ENCODE measurements at regions not wholly inside any gene's neighbourhood (a gene's known extent, or its start where the extent isn't known, plus 50 kb on each side); places are given as distances from the start of the nearest gene placed in this dataset.

DNA sequence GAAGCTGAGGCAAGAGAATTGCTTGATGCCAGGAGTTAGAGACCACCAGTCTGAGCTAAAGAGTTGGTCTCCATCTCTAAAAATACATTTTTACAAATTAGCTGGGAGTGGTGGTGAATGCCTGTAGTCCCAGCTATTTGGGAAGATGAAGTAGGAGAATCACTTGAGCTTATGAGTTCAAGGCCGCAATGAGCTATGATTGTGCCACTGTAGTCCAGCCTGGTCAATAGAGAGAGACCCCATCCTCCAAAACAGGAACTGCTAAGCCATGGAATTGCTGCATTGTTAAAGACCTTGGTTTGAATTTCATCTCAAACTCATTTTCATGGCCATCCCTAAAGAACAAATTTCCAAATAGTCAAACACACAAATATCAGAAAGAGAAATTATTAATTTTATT lies 113.9 kb upstream of the AGTR1 start:
- no peaks in the 10 kb centered on the region for H3K9me2 ChIP-seq (replicated peaks; ENCODE audit: control insufficient read depth, low read length)
- no peaks in the 10 kb centered on the region for H4K20me1 ChIP-seq (ENCODE audit: control insufficient read depth, insufficient read depth, low read depth, low read length)
- H3K36me3 ChIP-seq (ENCODE audit: control insufficient read depth, low read length) = no peaks in the 10 kb centered on the region
- TF ChIP-seq, protein P1, sequence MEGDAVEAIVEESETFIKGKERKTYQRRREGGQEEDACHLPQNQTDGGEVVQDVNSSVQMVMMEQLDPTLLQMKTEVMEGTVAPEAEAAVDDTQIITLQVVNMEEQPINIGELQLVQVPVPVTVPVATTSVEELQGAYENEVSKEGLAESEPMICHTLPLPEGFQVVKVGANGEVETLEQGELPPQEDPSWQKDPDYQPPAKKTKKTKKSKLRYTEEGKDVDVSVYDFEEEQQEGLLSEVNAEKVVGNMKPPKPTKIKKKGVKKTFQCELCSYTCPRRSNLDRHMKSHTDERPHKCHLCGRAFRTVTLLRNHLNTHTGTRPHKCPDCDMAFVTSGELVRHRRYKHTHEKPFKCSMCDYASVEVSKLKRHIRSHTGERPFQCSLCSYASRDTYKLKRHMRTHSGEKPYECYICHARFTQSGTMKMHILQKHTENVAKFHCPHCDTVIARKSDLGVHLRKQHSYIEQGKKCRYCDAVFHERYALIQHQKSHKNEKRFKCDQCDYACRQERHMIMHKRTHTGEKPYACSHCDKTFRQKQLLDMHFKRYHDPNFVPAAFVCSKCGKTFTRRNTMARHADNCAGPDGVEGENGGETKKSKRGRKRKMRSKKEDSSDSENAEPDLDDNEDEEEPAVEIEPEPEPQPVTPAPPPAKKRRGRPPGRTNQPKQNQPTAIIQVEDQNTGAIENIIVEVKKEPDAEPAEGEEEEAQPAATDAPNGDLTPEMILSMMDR (IDR thresholded peaks at IDR 0.05; ENCODE audit: low read depth, low read length, poor library complexity, severe bottlenecking) = no peak
- no peak for TF ChIP-seq EZH2phosphoT487 (IDR thresholded peaks at IDR 0.05; ENCODE audit: borderline replicate concordance, low read length)
- H3F3A ChIP-seq (ENCODE audit: control insufficient read depth, insufficient read depth) = no peaks in the 10 kb centered on the region
- H3K4me1 ChIP-seq (ENCODE audit: control insufficient read depth, low read length) = no peaks in the 10 kb centered on the region
- no peak overlapping the region for H3K4me3 ChIP-seq (ENCODE audit: low read length)
- H3K4me2 ChIP-seq (ENCODE audit: low read length) = no peak overlapping the region
- no peaks in the 10 kb centered on the region for H3K9me3 ChIP-seq (ENCODE audit: control insufficient read depth, insufficient read depth, low read length)
- no peaks in the 10 kb centered on the region for H3K27me3 ChIP-seq (ENCODE audit: control insufficient read depth, low read length)
- H3K79me2 ChIP-seq (ENCODE audit: control insufficient read depth, low read length) = no peaks in the 10 kb centered on the region
- no peak overlapping the region for H3K27ac ChIP-seq (ENCODE audit: low read depth, low read length)

DNA sequence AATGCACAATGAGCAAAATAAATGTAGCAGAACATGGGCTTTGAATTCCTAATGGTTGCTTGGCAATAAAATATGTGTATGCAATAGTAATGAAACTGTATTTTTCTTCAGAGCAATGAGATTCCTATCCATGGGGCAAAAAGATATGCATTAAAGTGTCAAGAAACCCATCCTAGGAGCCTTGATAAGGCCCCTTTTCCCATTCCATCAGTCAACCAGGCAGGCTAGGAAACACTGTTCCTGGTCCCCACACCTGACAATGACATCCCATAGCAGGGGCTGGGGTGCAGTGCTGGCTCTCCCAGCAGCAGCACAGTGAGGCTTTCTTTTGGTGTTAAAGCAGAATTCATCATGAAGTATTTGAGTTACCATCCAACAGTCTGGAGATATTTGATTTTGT lies 113.3 kb upstream of the AGTR1 start:
- Histone ChIP-seq H3K27me3 (ENCODE audit: control insufficient read depth, low read length) (no peaks in the 10 kb centered on the region), H3K4me1 (ENCODE audit: control insufficient read depth, low read length) (no peaks in the 10 kb centered on the region), H3K79me2 (ENCODE audit: control insufficient read depth, low read length) (no peaks in the 10 kb centered on the region), H3K4me2 (ENCODE audit: low read length) (no peak overlapping the region), H3K9me3 (ENCODE audit: control insufficient read depth, insufficient read depth, low read length) (no peaks in the 10 kb centered on the region), H3K4me3 (ENCODE audit: low read length) (no peak overlapping the region), H3K27ac (ENCODE audit: low read depth, low read length) (no peak overlapping the region), H4K20me1 (ENCODE audit: control insufficient read depth, insufficient read depth, low read depth, low read length) (no peaks in the 10 kb centered on the region), H3K9me2 (replicated peaks; ENCODE audit: control insufficient read depth, low read length) (no peaks in the 10 kb centered on the region), H3F3A (ENCODE audit: control insufficient read depth, insufficient read depth) (no peaks in the 10 kb centered on the region), H3K36me3 (ENCODE audit: control insufficient read depth, low read length) (no peaks in the 10 kb centered on the region)
- TF ChIP-seq, protein P1 (IDR thresholded peaks at IDR 0.05; ENCODE audit: low read depth, low read length, poor library complexity, severe bottlenecking) = no peak
- TF ChIP-seq EZH2phosphoT487 (IDR thresholded peaks at IDR 0.05; ENCODE audit: borderline replicate concordance, low read length) = no peak

DNA sequence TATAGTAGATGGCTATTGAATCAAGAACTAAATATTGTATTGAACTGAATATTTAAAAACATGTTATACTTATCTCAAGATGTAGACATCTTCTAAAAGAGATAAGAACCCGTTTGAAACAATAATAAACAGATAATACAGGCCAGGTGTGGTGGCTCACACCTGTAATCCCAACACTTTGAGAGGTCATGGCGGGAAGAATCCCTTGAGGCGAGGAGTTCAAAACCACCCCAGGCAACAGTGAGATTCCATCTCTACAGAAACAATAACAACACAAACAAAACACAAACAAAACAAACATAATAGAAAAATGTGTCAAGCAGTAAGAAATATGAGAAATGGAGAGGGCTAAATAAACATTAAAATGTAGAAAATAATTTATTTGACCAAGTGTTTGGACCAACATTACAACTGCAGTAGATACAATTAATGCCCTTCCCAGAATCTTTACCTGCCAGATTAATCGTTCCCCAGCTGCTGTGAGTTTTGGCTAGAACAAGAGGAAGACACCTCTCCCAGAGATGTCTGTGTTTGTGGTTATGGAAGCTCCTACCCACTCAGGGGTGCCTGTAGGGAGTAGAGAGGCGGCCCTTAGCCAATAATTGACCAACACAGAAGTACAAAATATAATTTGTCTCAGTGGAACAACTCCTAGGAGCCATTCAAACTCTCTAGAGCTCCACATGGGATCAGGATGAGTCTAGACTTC lies 111.9 kb upstream of the AGTR1 start:
- H3K9me3 ChIP-seq (ENCODE audit: control insufficient read depth, insufficient read depth, low read length) = no peaks in the 10 kb centered on the region
- H3K4me2 ChIP-seq (ENCODE audit: low read length) = no peak overlapping the region
- no peaks in the 10 kb centered on the region for H3K4me1 ChIP-seq (ENCODE audit: control insufficient read depth, low read length)
- H3F3A ChIP-seq (ENCODE audit: control insufficient read depth, insufficient read depth) = no peaks in the 10 kb centered on the region
- no peaks in the 10 kb centered on the region for H3K36me3 ChIP-seq (ENCODE audit: control insufficient read depth, low read length)
- no peak overlapping the region for H3K4me3 ChIP-seq (ENCODE audit: low read length)
- no peaks in the 10 kb centered on the region for H3K79me2 ChIP-seq (ENCODE audit: control insufficient read depth, low read length)
- TF ChIP-seq, protein P1 (IDR thresholded peaks at IDR 0.05; ENCODE audit: low read depth, low read length, poor library complexity, severe bottlenecking) = no peak
- TF ChIP-seq EZH2phosphoT487 (IDR thresholded peaks at IDR 0.05; ENCODE audit: borderline replicate concordance, low read length) = no peak
- no peaks in the 10 kb centered on the region for H4K20me1 ChIP-seq (ENCODE audit: control insufficient read depth, insufficient read depth, low read depth, low read length)
- no peaks in the 10 kb centered on the region for H3K9me2 ChIP-seq (replicated peaks; ENCODE audit: control insufficient read depth, low read length)
- no peak overlapping the region for H3K27ac ChIP-seq (ENCODE audit: low read depth, low read length)
- H3K27me3 ChIP-seq (ENCODE audit: control insufficient read depth, low read length) = no peaks in the 10 kb centered on the region
